H1 (cell line): ENCODE measurements at regions not wholly inside any gene's neighbourhood (a gene's known extent, or its start where the extent isn't known, plus 50 kb on each side); places are given as distances from the start of the nearest gene placed in this dataset.

Experiments
- EZH2 ChIP-seq: fragments of 200-600 bp; sonication (generic); IDR thresholded peaks from 2 replicates; pipeline ENCODE4 v1.7.1; 2012; ENCODE audit warnings: low read depth, mild to moderate bottlenecking, moderate library complexity, low read length, inconsistent platforms; ENCODE audit not compliant: severe bottlenecking
- GTF2F1 ChIP-seq: IDR thresholded peaks from 2 replicates; pipeline ENCODE4 v1.6.1; 2012; ENCODE audit warnings: low read depth, low read length, improper control_type of control experiment, borderline replicate concordance
- HDAC2 ChIP-seq, 2 experiments: fragments of 300-600 bp in 1 of 2; sonication (generic) in 1 of 2; IDR thresholded peaks; 2 replicates each; pipeline ENCODE4 v1.6.1; 2011 to 2012; ENCODE audit warnings: low read depth in 2 of 2, low read length in 2 of 2, mild to moderate bottlenecking in 2 of 2, moderate library complexity in 2 of 2, borderline replicate concordance in 1 of 2, inconsistent platforms in 1 of 2
- HDAC6 ChIP-seq: IDR thresholded peaks from one replicate; pipeline ENCODE4 v1.7.1; 2012; ENCODE audit warnings: low read depth, mild to moderate bottlenecking, inconsistent platforms, low read length, moderate library complexity
- MAFK ChIP-seq: IDR thresholded peaks from 2 replicates; pipeline ENCODE4 v1.6.1; 2012; ENCODE audit warnings: low read depth, mild to moderate bottlenecking, improper control_type of control experiment, low read length
- POLR2A ChIP-seq, 2 experiments: IDR thresholded peaks; 1 replicate in 1 of 2; 2 replicates in 1 of 2; pipeline ENCODE4 v1.6.1; 2011; ENCODE audit warnings: low read depth in 2 of 2, low read length in 2 of 2, mild to moderate bottlenecking in 2 of 2; ENCODE audit errors: control extremely low read depth in 1 of 2
- SIX5 ChIP-seq: IDR thresholded peaks from 2 replicates; pipeline ENCODE4 v1.6.1; 2011; ENCODE audit warnings: mild to moderate bottlenecking, low read depth, low read length
- TEAD4 ChIP-seq: IDR thresholded peaks from 2 replicates; pipeline ENCODE4 v1.6.1; 2012; ENCODE audit warnings: low read depth, low read length, inconsistent platforms, mixed read lengths
- YY1 ChIP-seq: IDR thresholded peaks from 2 replicates; pipeline ENCODE4 v1.6.1; 2011; ENCODE audit warnings: low read depth, mild to moderate bottlenecking, low read length

- TF ChIP-seq MAFK = no peak
- TF ChIP-seq POLR2A (IDR thresholded peaks at IDR 0.05; ENCODE audit: control extremely low read depth in 1 of 2, low read depth in 2 of 2, low read length in 2 of 2) = no peak
- no peak for TF ChIP-seq HDAC2 (IDR thresholded peaks at IDR 0.05; ENCODE audit: borderline replicate concordance in 1 of 2, low read depth in 2 of 2, low read length in 2 of 2)
- no peak for TF ChIP-seq GTF2F1
- TF ChIP-seq YY1 = no peak
- no peak for TF ChIP-seq HDAC6
- no peak for TF ChIP-seq EZH2
- TF ChIP-seq SIX5 = no peak
- TF ChIP-seq TEAD4 = no peak
Measured at GRCh38 chr22:44622679-44623078, 79.3 kb upstream of the PRR5 start.
